Tibial artery (tissue), 4 donors: ENCODE measurements at regions not wholly inside any gene's neighbourhood (a gene's known extent, or its start where the extent isn't known, plus 50 kb on each side); places are given as distances from the start of the nearest gene placed in this dataset.
"Not testable (repeated sequence)": the region's sequence is repeated elsewhere in the genome, so short reads cannot be mapped to it uniquely, and the experiment has no call there.

Experiments
- DNase-seq, 2 donors: peaks; one replicate each; pipeline ENCODE4 v3.0.0-alpha.2; 2019
- H3K27ac ChIP-seq, 2 donors: fragments of 200-600 bp; sonication (generic) in 1 of 2; 1 replicate in 1 of 2; 2 replicates in 1 of 2; pipeline ENCODE4 v1.5.1; 2018 to 2019; ENCODE audit warnings: mild to moderate bottlenecking in 1 of 2
- H3K27me3 ChIP-seq, 2 donors: fragments of 200-600 bp; sonication (generic) in 1 of 2; one replicate each; pipeline versions ENCODE4 v1.5.1 to v1.6.0; 2016 to 2019
- H3K36me3 ChIP-seq, 3 donors: fragments of 200-600 bp; sonication (generic) in 2 of 3; one replicate each; pipeline ENCODE4 v1.5.1; 2016 to 2019; ENCODE audit warnings: mild to moderate bottlenecking in 2 of 3
- H3K4me1 ChIP-seq, 4 donors: fragments of 200-600 bp; sonication (generic) in 2 of 4; 1 replicate in 3 of 4; 2 replicates in 1 of 4; pipeline ENCODE4 v1.5.1; 2016 to 2019
- H3K4me3 ChIP-seq, 2 donors: fragments of 200-600 bp; sonication (generic) in 1 of 2; 1 replicate in 1 of 2; 2 replicates in 1 of 2; pipeline ENCODE4 v1.5.1; 2018 to 2019; ENCODE audit warnings: mild to moderate bottlenecking in 2 of 2
- H3K9me3 ChIP-seq, 3 donors: fragments of 200-600 bp; sonication (generic) in 1 of 3; one replicate each; pipeline ENCODE4 v1.5.1; 2016 to 2019
- intact Hi-C: fragments of 100-400 bp; cut with DNase I; formaldehyde crosslinking; loops from one replicate; pipeline ENCODE4 v1.15.0; 2023; ENCODE audit warnings: low total_unique reads
- TF ChIP-seq, protein P1 (sequence below), 2 experiments: fragments of 200-600 bp in 1 of 2; fragments of 450-650 bp in 1 of 2; IDR thresholded peaks; one replicate each; pipeline ENCODE4 v1.5.1; 2017 to 2019; ENCODE audit warnings: antibody characterized with exemption in 2 of 2, mild to moderate bottlenecking in 1 of 2, moderate library complexity in 1 of 2

DNA sequence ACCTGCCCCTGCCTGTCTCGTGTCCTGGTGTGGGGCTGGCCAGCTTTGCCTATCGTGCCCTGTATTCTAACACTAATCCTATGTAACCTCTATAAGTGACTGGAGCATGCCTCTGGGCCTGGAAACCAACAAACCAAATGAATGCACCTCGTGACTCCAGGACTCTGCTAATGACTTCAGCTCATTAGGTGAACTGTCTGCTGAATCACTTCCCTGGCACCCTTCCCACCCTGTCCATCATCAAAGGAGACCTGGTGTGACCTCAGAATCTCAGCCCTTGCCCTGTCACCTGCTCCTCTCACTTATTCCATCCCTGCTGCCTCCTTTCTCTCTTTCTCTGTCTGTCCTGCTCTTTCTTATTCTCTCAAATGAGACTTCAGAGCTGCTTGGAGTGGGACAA lies 322.4 kb downstream of the CBLN1 start:
- DNase-seq: no peak
- intact Hi-C loops: no loop called here
- Histone ChIP-seq H3K36me3 (no peaks in the 10 kb centered on the region), H3K27me3 (no peaks in the 10 kb centered on the region), H3K27ac (no peak overlapping the region), H3K4me1 (no peaks in the 10 kb centered on the region), H3K9me3 (no peaks in the 10 kb centered on the region), H3K4me3 (no peak overlapping the region)
- TF ChIP-seq, protein P1, sequence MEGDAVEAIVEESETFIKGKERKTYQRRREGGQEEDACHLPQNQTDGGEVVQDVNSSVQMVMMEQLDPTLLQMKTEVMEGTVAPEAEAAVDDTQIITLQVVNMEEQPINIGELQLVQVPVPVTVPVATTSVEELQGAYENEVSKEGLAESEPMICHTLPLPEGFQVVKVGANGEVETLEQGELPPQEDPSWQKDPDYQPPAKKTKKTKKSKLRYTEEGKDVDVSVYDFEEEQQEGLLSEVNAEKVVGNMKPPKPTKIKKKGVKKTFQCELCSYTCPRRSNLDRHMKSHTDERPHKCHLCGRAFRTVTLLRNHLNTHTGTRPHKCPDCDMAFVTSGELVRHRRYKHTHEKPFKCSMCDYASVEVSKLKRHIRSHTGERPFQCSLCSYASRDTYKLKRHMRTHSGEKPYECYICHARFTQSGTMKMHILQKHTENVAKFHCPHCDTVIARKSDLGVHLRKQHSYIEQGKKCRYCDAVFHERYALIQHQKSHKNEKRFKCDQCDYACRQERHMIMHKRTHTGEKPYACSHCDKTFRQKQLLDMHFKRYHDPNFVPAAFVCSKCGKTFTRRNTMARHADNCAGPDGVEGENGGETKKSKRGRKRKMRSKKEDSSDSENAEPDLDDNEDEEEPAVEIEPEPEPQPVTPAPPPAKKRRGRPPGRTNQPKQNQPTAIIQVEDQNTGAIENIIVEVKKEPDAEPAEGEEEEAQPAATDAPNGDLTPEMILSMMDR (IDR thresholded peaks at IDR 0.05): no peak

DNA sequence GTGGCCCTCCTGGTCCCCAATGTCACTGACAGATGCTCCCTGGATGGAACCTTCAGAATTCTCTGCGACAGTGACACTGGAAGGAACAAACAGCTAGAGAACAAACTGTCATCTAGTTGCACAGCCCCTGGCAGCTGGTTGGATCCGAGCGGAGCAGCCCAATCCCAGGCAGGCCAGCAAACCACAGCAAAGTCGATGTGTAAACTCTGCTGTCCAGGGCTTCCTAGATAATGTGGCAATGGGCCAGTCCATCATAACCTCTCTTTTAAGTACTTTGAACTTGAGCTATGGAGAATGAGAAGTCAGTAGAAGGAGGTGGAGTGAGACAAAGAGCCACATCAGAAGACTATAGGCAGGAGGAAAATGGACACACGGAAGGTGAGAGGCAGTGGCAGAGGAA lies 323.0 kb downstream of the CBLN1 start:
- Histone ChIP-seq H3K4me1 (no peaks in the 10 kb centered on the region), H3K27ac (no peak overlapping the region), H3K9me3 (no peaks in the 10 kb centered on the region), H3K27me3 (no peaks in the 10 kb centered on the region), H3K36me3 (no peaks in the 10 kb centered on the region), H3K4me3 (no peak overlapping the region)
- no peak for DNase-seq
- TF ChIP-seq, protein P1 (IDR thresholded peaks at IDR 0.05): no peak
- intact Hi-C loops: no loop called here

DNA sequence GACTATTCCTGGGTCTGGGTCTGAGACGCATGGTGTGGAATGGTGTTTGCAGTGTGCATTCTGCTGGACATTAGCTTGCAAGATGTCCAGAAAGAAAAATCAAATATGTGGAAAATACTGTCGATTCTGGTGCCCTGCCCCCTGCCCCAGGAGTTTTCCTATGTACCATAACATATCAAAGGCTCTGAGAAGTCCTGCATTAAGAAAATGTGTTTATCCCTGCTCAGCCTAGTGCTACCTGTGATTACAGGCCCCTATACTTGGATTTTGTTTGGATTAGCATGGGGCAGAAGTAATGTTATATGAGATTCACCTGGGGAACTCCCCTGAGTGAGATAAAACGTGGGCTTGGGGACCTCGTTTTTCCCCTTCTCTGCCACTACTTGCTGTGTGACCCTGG lies 325.0 kb downstream of the CBLN1 start:
- intact Hi-C loops: no loop called here
- H3K4me1 ChIP-seq: no peaks in the 10 kb centered on the region
- no peaks in the 10 kb centered on the region for H3K27me3 ChIP-seq
- no peaks in the 10 kb centered on the region for H3K9me3 ChIP-seq
- no peak for DNase-seq
- H3K4me3 ChIP-seq: no peak overlapping the region
- no peaks in the 10 kb centered on the region for H3K36me3 ChIP-seq
- H3K27ac ChIP-seq: no peak overlapping the region
- TF ChIP-seq, protein P1 (IDR thresholded peaks at IDR 0.05): no peak

DNA sequence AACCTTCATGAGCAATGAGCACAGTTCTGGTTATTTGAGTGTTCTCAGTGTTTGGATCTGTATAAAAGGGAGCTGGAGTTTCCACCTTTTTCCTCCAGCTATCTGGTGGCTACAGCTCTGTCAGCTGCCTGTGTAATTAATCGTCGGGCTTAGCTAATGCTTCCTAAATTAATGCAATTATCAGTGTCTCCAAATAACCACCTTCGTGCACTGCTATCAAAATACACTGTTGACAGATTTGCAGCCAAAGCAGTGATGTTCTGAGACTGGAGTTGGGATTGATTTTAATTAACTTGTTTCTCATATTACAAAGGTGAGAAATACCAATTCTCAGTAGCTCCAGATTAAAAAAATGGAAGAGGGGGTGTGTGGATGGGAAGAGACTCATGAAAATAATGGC lies 325.8 kb downstream of the CBLN1 start:
- TF ChIP-seq, protein P1 (IDR thresholded peaks at IDR 0.05): no peak
- Histone ChIP-seq H3K9me3 (no peaks in the 10 kb centered on the region), H3K4me3 (no peak overlapping the region), H3K36me3 (no peaks in the 10 kb centered on the region), H3K27ac (no peak overlapping the region), H3K27me3 (no peaks in the 10 kb centered on the region), H3K4me1 (no peaks in the 10 kb centered on the region)
- no peak for DNase-seq
- intact Hi-C loops: no loop called here

DNA sequence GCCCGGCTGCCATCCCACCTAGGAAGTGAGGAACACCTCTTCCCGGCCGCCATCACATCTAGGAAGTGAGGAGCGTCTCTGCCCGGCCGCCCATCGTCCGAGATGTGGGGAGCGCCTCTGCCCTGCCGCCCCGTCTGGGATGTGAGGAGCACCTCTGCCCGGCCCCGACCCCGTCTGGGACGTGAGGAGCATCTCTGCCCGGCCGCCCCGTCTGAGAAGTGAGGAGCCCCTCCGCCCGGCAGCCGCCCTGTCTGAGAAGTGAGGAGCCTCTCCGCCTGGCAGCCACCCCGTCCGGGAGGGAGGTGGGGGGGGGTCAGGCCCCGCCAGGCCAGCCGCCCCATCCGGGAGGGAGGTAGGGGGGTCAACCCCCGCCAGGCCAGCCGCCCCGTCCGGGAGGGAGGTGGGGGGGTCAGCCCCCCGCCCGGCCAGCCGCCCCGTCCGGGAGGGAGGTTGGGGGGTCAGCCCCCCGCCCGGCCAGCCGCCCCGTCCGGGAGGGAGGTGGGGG lies 330.0 kb downstream of the CBLN1 start:
- H3K4me3 ChIP-seq, H3K9me3 ChIP-seq, intact Hi-C loops, H3K36me3 ChIP-seq, H3K4me1 ChIP-seq, DNase-seq, H3K27ac ChIP-seq, H3K27me3 ChIP-seq: not testable (repeated sequence)

DNA sequence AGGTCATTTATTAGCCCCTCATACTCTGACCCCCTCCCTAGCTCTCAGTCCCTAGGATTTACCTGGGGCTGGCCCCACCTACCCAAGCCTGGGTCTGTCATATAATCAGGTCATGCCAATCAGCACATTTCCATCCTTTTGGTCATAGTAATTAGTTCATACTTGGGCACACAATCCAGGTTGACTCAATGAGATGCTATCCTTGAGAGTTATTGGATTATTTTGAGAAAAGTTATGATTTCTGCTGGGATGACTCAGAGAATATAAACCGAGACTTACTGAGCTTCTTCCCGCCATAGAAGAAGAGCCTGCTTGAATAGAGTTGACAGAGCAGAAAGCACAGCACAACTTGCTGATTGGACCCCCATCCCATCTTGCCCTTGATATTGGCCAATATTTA lies 331.5 kb downstream of the CBLN1 start:
- Histone ChIP-seq H3K27me3 (no peaks in the 10 kb centered on the region), H3K4me3 (no peak overlapping the region), H3K27ac (no peak overlapping the region), H3K36me3 (no peaks in the 10 kb centered on the region), H3K4me1 (no peaks in the 10 kb centered on the region), H3K9me3 (no peaks in the 10 kb centered on the region)
- intact Hi-C loops: no loop called here
- TF ChIP-seq, protein P1 (IDR thresholded peaks at IDR 0.05): no peak
- DNase-seq: no peak
